Astrocyte (in vitro differentiated cells and primary cell): ENCODE measurements at regions not wholly inside any gene's neighbourhood (a gene's known extent, or its start where the extent isn't known, plus 50 kb on each side); places are given as distances from the start of the nearest gene placed in this dataset.
A peak's percentile ranks its signal among the peaks of the same experiment; 100 is the strongest.

Experiments
- DNase-seq: peaks from one replicate; pipeline ENCODE4 v3.0.0-alpha.2; 2010; ENCODE audit warnings: low read depth
- FAIRE-seq: peaks from 2 replicates; lab custom pipeline; 2011; peaks lifted over from hg19 to GRCh38; lab: Jason Lieb, UNC
- H2AFZ ChIP-seq: 2 replicates; pipeline ENCODE4 v1.6.0; 2012; ENCODE audit warnings: low read depth, low read length, inconsistent platforms
- H3K27ac ChIP-seq: 2 replicates; pipeline ENCODE4 v1.5.1; 2011; ENCODE audit warnings: low read depth, low read length, inconsistent platforms
- H3K27me3 ChIP-seq: 2 replicates; pipeline ENCODE4 v1.6.0; 2011; ENCODE audit warnings: low read length, inconsistent platforms; ENCODE audit not compliant: insufficient read depth
- H3K36me3 ChIP-seq: 2 replicates; pipeline ENCODE4 v1.5.1; 2011; ENCODE audit warnings: low read length, inconsistent platforms; ENCODE audit not compliant: insufficient read depth
- H3K4me1 ChIP-seq: 2 replicates; pipeline ENCODE4 v1.5.1; 2011; ENCODE audit warnings: low read length, inconsistent platforms; ENCODE audit not compliant: insufficient read depth
- H3K4me2 ChIP-seq: 2 replicates; pipeline ENCODE4 v1.6.0; 2012; ENCODE audit warnings: low read length, inconsistent platforms
- H3K4me3 ChIP-seq: 2 replicates; pipeline ENCODE4 v1.5.1; 2011; ENCODE audit warnings: low read depth, mild to moderate bottlenecking, low read length, inconsistent platforms; ENCODE audit not compliant: insufficient read depth
- H3K79me2 ChIP-seq: 2 replicates; pipeline ENCODE4 v1.6.0; 2012; ENCODE audit warnings: mild to moderate bottlenecking, low read length, inconsistent platforms; ENCODE audit not compliant: insufficient read depth
- H3K9ac ChIP-seq: 2 replicates; pipeline ENCODE4 v1.6.0; 2012; ENCODE audit warnings: mild to moderate bottlenecking, low read length, inconsistent platforms
- H3K9me3 ChIP-seq: 2 replicates; pipeline ENCODE4 v1.5.1; 2012; ENCODE audit warnings: low read depth, mild to moderate bottlenecking, low read length, inconsistent platforms; ENCODE audit not compliant: insufficient read depth
- H4K20me1 ChIP-seq: 2 replicates; pipeline ENCODE4 v1.6.0; 2012; ENCODE audit warnings: low read length, inconsistent platforms; ENCODE audit not compliant: insufficient read depth
- H3K27ac Mint-ChIP-seq: one replicate; pipeline ENCODE4 v1.8.0; 2021; ENCODE audit warnings: mild to moderate bottlenecking, mixed read lengths; ENCODE audit not compliant: unreplicated experiment
- H3K27me3 Mint-ChIP-seq: one replicate; pipeline ENCODE4 v1.8.0; 2021; ENCODE audit warnings: low read depth, mixed read lengths; ENCODE audit not compliant: unreplicated experiment
- H3K36me3 Mint-ChIP-seq: one replicate; pipeline ENCODE4 v1.8.0; 2021; ENCODE audit warnings: low read depth, mixed read lengths; ENCODE audit not compliant: unreplicated experiment
- H3K4me1 Mint-ChIP-seq: one replicate; pipeline ENCODE4 v1.8.0; 2021; ENCODE audit warnings: low read depth, mixed read lengths; ENCODE audit not compliant: unreplicated experiment
- H3K4me3 Mint-ChIP-seq: one replicate; pipeline ENCODE4 v1.8.0; 2021; ENCODE audit warnings: mild to moderate bottlenecking, moderate library complexity, mixed read lengths; ENCODE audit not compliant: unreplicated experiment
- H3K9me3 Mint-ChIP-seq: one replicate; pipeline ENCODE4 v1.8.0; 2021; ENCODE audit warnings: mild to moderate bottlenecking, mixed read lengths; ENCODE audit not compliant: unreplicated experiment
- CTCF ChIP-seq: IDR thresholded peaks from 2 replicates; pipeline ENCODE4 v1.5.1; 2011; ENCODE audit warnings: low read depth, mild to moderate bottlenecking, inconsistent platforms, low read length, moderate library complexity; ENCODE audit not compliant: insufficient read depth
- EZH2 ChIP-seq: IDR thresholded peaks from 2 replicates; pipeline ENCODE4 v1.6.1; 2012; ENCODE audit warnings: mild to moderate bottlenecking, low read length, inconsistent platforms; ENCODE audit not compliant: insufficient read depth

GRCh38 chr14:34229140-34229539 lies 232.9 kb downstream of the SPTSSA start:
- DNase-seq = no peak
- H3K36me3 Mint-ChIP-seq = no peaks in the 10 kb centered on the region
- no peak overlapping the region for H3K4me2 ChIP-seq
- no peaks in the 10 kb centered on the region for H3K9me3 ChIP-seq
- no peak overlapping the region for H3K27ac Mint-ChIP-seq
- no peaks in the 10 kb centered on the region for H3K79me2 ChIP-seq
- peaks cover 4% of the 10 kb centered on the region for H3K9me3 Mint-ChIP-seq
- no peaks in the 10 kb centered on the region for H3K27me3 ChIP-seq
- H2AFZ ChIP-seq = no peak overlapping the region
- H3K9ac ChIP-seq = no peak overlapping the region
- H4K20me1 ChIP-seq = no peaks in the 10 kb centered on the region
- FAIRE-seq = no peak
- no peaks in the 10 kb centered on the region for H3K4me1 ChIP-seq
- H3K27me3 Mint-ChIP-seq = peaks cover 2% of the 10 kb centered on the region
- H3K36me3 ChIP-seq = no peaks in the 10 kb centered on the region
- H3K4me3 ChIP-seq = no peak overlapping the region
- peaks cover 7% of the 10 kb centered on the region for H3K4me1 Mint-ChIP-seq
- H3K4me3 Mint-ChIP-seq = no peak overlapping the region
- TF ChIP-seq CTCF (no peak), EZH2 (no peak)
- H3K27ac ChIP-seq = no peak overlapping the region

GRCh38 chr14:34228650-34228976 lies 233.4 kb downstream of the SPTSSA start:
- FAIRE-seq (no peak), DNase-seq (no peak)
- Histone ChIP-seq H3K79me2 (no peaks in the 10 kb centered on the region), H3K9ac (no peak overlapping the region), H3K4me3 (no peak overlapping the region), H3K27me3 (no peaks in the 10 kb centered on the region), H3K4me2 (no peak overlapping the region), H4K20me1 (no peaks in the 10 kb centered on the region), H3K27ac (no peak overlapping the region), H3K9me3 (no peaks in the 10 kb centered on the region), H3K4me1 (no peaks in the 10 kb centered on the region), H2AFZ (no peak overlapping the region), H3K36me3 (no peaks in the 10 kb centered on the region)
- Mint-ChIP-seq H3K4me3 (no peak overlapping the region), H3K4me1 (peaks cover 11% of the 10 kb centered on the region), H3K27ac (no peak overlapping the region), H3K9me3 (peaks cover 4% of the 10 kb centered on the region), H3K36me3 (no peaks in the 10 kb centered on the region), H3K27me3 (peaks cover 2% of the 10 kb centered on the region)
- no peak for TF ChIP-seq CTCF
- no peak for TF ChIP-seq EZH2

GRCh38 chr14:34227834-34228649 lies 234.0 kb downstream of the SPTSSA start:
- peak overlapping the region; percentile 53 for H3K9ac ChIP-seq
- Mint-ChIP-seq H3K4me3 (no peak overlapping the region), H3K27me3 (peaks cover 2% of the 10 kb centered on the region)

More at GRCh38 chr14:34227834-34228649, 234.0 kb downstream of the SPTSSA start:
- Mint-ChIP-seq H3K9me3 (peaks cover 4% of the 10 kb centered on the region), H3K27ac (peak overlapping the region; percentile 28), H3K36me3 (no peaks in the 10 kb centered on the region), H3K4me1 (peaks cover 15% of the 10 kb centered on the region)
- Histone ChIP-seq H3K79me2 (no peaks in the 10 kb centered on the region), H3K36me3 (no peaks in the 10 kb centered on the region), H3K9me3 (no peaks in the 10 kb centered on the region), H4K20me1 (no peaks in the 10 kb centered on the region), H2AFZ (peak overlapping the region; percentile 83), H3K4me2 (peak overlapping the region; percentile 78), H3K4me1 (no peaks in the 10 kb centered on the region), H3K4me3 (peak overlapping the region; percentile 19), H3K27ac (no peak overlapping the region), H3K27me3 (no peaks in the 10 kb centered on the region)
- peak; percentile 36 for DNase-seq
- FAIRE-seq = peak; percentile 64
- TF ChIP-seq EZH2 (no peak), CTCF (peak; percentile 77)
